ENCODE measurements at regions not wholly inside any gene's neighbourhood (a gene's known extent, or its start where the extent isn't known, plus 50 kb on each side); places are given as distances from the start of the nearest gene placed in this dataset.

- DNase-seq (ENCODE audit: low read depth, low spot score), result no peak
These were observed 287.4 kb downstream of the SEC14L1 start for GRCh38 chr17:77428020-77428748.

GRCh38 chr17:77428749-77429368 lies 288.1 kb downstream of the SEC14L1 start:
- no peak for DNase-seq (ENCODE audit: low read depth, low spot score)

GRCh38 chr17:77429369-77429968 lies 288.7 kb downstream of the SEC14L1 start:
- no peak for DNase-seq (ENCODE audit: low read depth, low spot score)

- peak; percentile 95 for DNase-seq (ENCODE audit: low read depth, low spot score)
These were observed 289.4 kb downstream of the SEC14L1 start for GRCh38 chr17:77429969-77430752.

GRCh38 chr17:77432034-77432661 lies 291.4 kb downstream of the SEC14L1 start:
- no peak for DNase-seq (ENCODE audit: low read depth, low spot score)

GRCh38 chr17:77432742-77433141 lies 292.0 kb downstream of the SEC14L1 start:
- no peak for DNase-seq (ENCODE audit: low read depth, low spot score)

- DNase-seq (ENCODE audit: low read depth, low spot score), result no peak
These were observed 292.8 kb downstream of the SEC14L1 start for GRCh38 chr17:77433385-77434135.

- DNase-seq (ENCODE audit: low read depth, low spot score), result no peak
These were observed 293.7 kb downstream of the SEC14L1 start for GRCh38 chr17:77434136-77435114.

- DNase-seq (ENCODE audit: low read depth, low spot score), result no peak
These were observed 294.7 kb downstream of the SEC14L1 start for GRCh38 chr17:77435272-77436057.

- no peak for DNase-seq (ENCODE audit: low read depth, low spot score)
These were observed 295.3 kb downstream of the SEC14L1 start for GRCh38 chr17:77436058-77436442.

GRCh38 chr17:77436481-77436880 lies 295.7 kb downstream of the SEC14L1 start:
- DNase-seq (ENCODE audit: low read depth, low spot score), result no peak

- no peak for DNase-seq (ENCODE audit: low read depth, low spot score)
These were observed 296.2 kb downstream of the SEC14L1 start for GRCh38 chr17:77437017-77437416.

GRCh38 chr17:77437747-77438146 lies 297.0 kb downstream of the SEC14L1 start:
- DNase-seq (ENCODE audit: low read depth, low spot score), result no peak

GRCh38 chr17:77438241-77439188 lies 297.7 kb downstream of the SEC14L1 start:
- no peak for DNase-seq (ENCODE audit: low read depth, low spot score)

- no peak for DNase-seq (ENCODE audit: low read depth, low spot score)
These were observed 298.6 kb downstream of the SEC14L1 start for GRCh38 chr17:77439189-77440018.

GRCh38 chr17:77440560-77440981 lies 299.8 kb downstream of the SEC14L1 start:
- no peak for DNase-seq (ENCODE audit: low read depth, low spot score)
